ENCODE measurements at regions not wholly inside any gene's neighbourhood (a gene's known extent, or its start where the extent isn't known, plus 50 kb on each side); places are given as distances from the start of the nearest gene placed in this dataset.

GRCh38 chr2:226446406-226447001 lies 353.1 kb downstream of the IRS1 start:
- Histone ChIP-seq H3K36me3 (no peaks in the 10 kb centered on the region), H3K4me3 (no peak overlapping the region), H3K9ac (ENCODE audit: low read depth in 2 of 2, low read length in 2 of 2) (no peak overlapping the region), H3K27me3 (no peaks in the 10 kb centered on the region), H3K27ac (no peak overlapping the region), H3K9me3 (no peaks in the 10 kb centered on the region), H3K4me1 (no peaks in the 10 kb centered on the region)
- DNase-seq = no peak
- intact Hi-C loops (cut with DNase I) = loop anchor here (10.0 kb wide), 1 partner anchor 348 kb away; the partner anchor contains the start of gene IRS1
- no peak for TF ChIP-seq CTCF (IDR thresholded peaks at IDR 0.05)

GRCh38 chr2:226445216-226445861 lies 354.3 kb downstream of the IRS1 start:
- Histone ChIP-seq H3K9ac (ENCODE audit: low read depth in 2 of 2, low read length in 2 of 2) (no peak overlapping the region), H3K4me1 (no peaks in the 10 kb centered on the region)
- intact Hi-C loops (cut with DNase I) = loop anchor here (10.0 kb wide), 1 partner anchor 349 kb away; the partner anchor contains the start of gene IRS1

GRCh38 chr2:226443112-226443511 lies 356.5 kb downstream of the IRS1 start:
- Histone ChIP-seq H3K36me3 (no peaks in the 10 kb centered on the region), H3K9ac (ENCODE audit: low read depth in 2 of 2, low read length in 2 of 2) (no peak overlapping the region), H3K4me3 (no peak overlapping the region), H3K4me1 (no peaks in the 10 kb centered on the region), H3K9me3 (no peaks in the 10 kb centered on the region), H3K27ac (no peak overlapping the region), H3K27me3 (no peaks in the 10 kb centered on the region)
- intact Hi-C loops (cut with DNase I) = loop anchor here (10.0 kb wide), 1 partner anchor 352 kb away; the partner anchor contains the start of gene IRS1
- no peak for DNase-seq
- TF ChIP-seq CTCF (IDR thresholded peaks at IDR 0.05) = no peak

More at GRCh38 chr2:226445216-226445861, 354.3 kb downstream of the IRS1 start:
- TF ChIP-seq CTCF (IDR thresholded peaks at IDR 0.05) = no peak
- no peaks in the 10 kb centered on the region for H3K9me3 ChIP-seq
- no peak overlapping the region for H3K4me3 ChIP-seq
- H3K27ac ChIP-seq = peak overlapping the region; percentile 40
- no peaks in the 10 kb centered on the region for H3K27me3 ChIP-seq
- no peaks in the 10 kb centered on the region for H3K36me3 ChIP-seq
- DNase-seq = peak; percentile 53

GRCh38 chr2:226440127-226440918 lies 359.3 kb downstream of the IRS1 start:
- H3K36me3 ChIP-seq = no peaks in the 10 kb centered on the region
- H3K4me3 ChIP-seq = no peak overlapping the region
- no peaks in the 10 kb centered on the region for H3K9me3 ChIP-seq
- H3K9ac ChIP-seq (ENCODE audit: low read depth in 2 of 2, low read length in 2 of 2) = no peak overlapping the region
- H3K4me1 ChIP-seq = no peaks in the 10 kb centered on the region
- intact Hi-C loops (cut with DNase I) = loop anchor here (10.0 kb wide), 1 partner anchor 354 kb away; the partner anchor contains the start of gene IRS1
- no peak for TF ChIP-seq CTCF (IDR thresholded peaks at IDR 0.05)
- no peak overlapping the region for H3K27ac ChIP-seq
- no peak for DNase-seq
- H3K27me3 ChIP-seq = no peaks in the 10 kb centered on the region

GRCh38 chr2:226439337-226439736 lies 360.3 kb downstream of the IRS1 start:
- no peak for TF ChIP-seq CTCF (IDR thresholded peaks at IDR 0.05)

More at GRCh38 chr2:226439337-226439736, 360.3 kb downstream of the IRS1 start:
- DNase-seq = no peak
- H3K9me3 ChIP-seq = no peaks in the 10 kb centered on the region
- H3K4me3 ChIP-seq = no peak overlapping the region
- no peaks in the 10 kb centered on the region for H3K4me1 ChIP-seq
- H3K9ac ChIP-seq (ENCODE audit: low read depth in 2 of 2, low read length in 2 of 2) = no peak overlapping the region
- H3K27ac ChIP-seq = no peak overlapping the region
- intact Hi-C loops (cut with DNase I) = no loop called here
- H3K36me3 ChIP-seq = no peaks in the 10 kb centered on the region
- H3K27me3 ChIP-seq = no peaks in the 10 kb centered on the region
